Fibroblast of lung (primary cell): ENCODE measurements at regions not wholly inside any gene's neighbourhood (a gene's known extent, or its start where the extent isn't known, plus 50 kb on each side); places are given as distances from the start of the nearest gene placed in this dataset.

Experiments
- DNase-seq, 2 donors: peaks; one replicate each; pipeline versions ENCODE4 v3.0.0 to v3.0.0-alpha.2; 2010; ENCODE audit warnings: low read depth in 2 of 2
- H2AFZ ChIP-seq: 2 replicates; pipeline ENCODE4 v1.5.1; 2012; ENCODE audit warnings: low read length, control low read depth, inconsistent platforms
- H3K27ac ChIP-seq: 2 replicates; pipeline ENCODE4 v1.5.1; 2011; ENCODE audit warnings: low read length, control low read depth; ENCODE audit not compliant: insufficient read depth
- H3K27me3 ChIP-seq: 2 replicates; pipeline ENCODE4 v1.5.1; 2011; ENCODE audit warnings: mild to moderate bottlenecking, low read length; ENCODE audit not compliant: control insufficient read depth, insufficient read depth
- H3K36me3 ChIP-seq: 2 replicates; pipeline ENCODE4 v1.5.1; 2011; ENCODE audit warnings: low read length; ENCODE audit not compliant: control insufficient read depth, insufficient read depth
- H3K4me1 ChIP-seq: 2 replicates; pipeline ENCODE4 v1.5.1; 2011; ENCODE audit warnings: low read length; ENCODE audit not compliant: control insufficient read depth, insufficient read depth; ENCODE audit errors: extremely low read depth
- H3K4me2 ChIP-seq: 2 replicates; pipeline ENCODE4 v1.5.1; 2011; ENCODE audit warnings: low read length, control low read depth; ENCODE audit not compliant: insufficient read depth; ENCODE audit errors: extremely low read depth
- H3K4me3 ChIP-seq, 4 experiments: fragments of 200-600 bp in 1 of 4; sonication (generic) in 1 of 4; replicated peaks in 1 of 4; 2 replicates each; pipeline ENCODE4 v1.5.1; 2011 to 2016; ENCODE audit warnings: low read length in 4 of 4, low read depth in 3 of 4, mild to moderate bottlenecking in 3 of 4, control low read depth in 2 of 4, inconsistent platforms in 1 of 4, mixed read lengths in 1 of 4; ENCODE audit not compliant: insufficient read depth in 1 of 4; ENCODE audit errors: control extremely low read depth in 1 of 4
- H3K79me2 ChIP-seq: 2 replicates; pipeline ENCODE4 v1.5.1; 2012; ENCODE audit warnings: mild to moderate bottlenecking, low read length, inconsistent platforms; ENCODE audit not compliant: control insufficient read depth, insufficient read depth
- H3K9ac ChIP-seq: 2 replicates; pipeline ENCODE4 v1.5.1; 2011; ENCODE audit warnings: mild to moderate bottlenecking, low read length, control low read depth; ENCODE audit not compliant: insufficient read depth
- H3K9me3 ChIP-seq: 2 replicates; pipeline ENCODE4 v1.5.1; 2012; ENCODE audit warnings: low read depth, low read length; ENCODE audit not compliant: control insufficient read depth, insufficient read depth
- H4K20me1 ChIP-seq: 2 replicates; pipeline ENCODE4 v1.5.1; 2011; ENCODE audit warnings: low read length; ENCODE audit not compliant: control insufficient read depth, insufficient read depth; ENCODE audit errors: extremely low read depth
- EZH2 ChIP-seq: IDR thresholded peaks from 2 replicates; pipeline ENCODE4 v1.5.1; 2012; ENCODE audit warnings: low read length, control low read depth, mild to moderate bottlenecking; ENCODE audit errors: missing control alignments
- TF ChIP-seq, protein P1 (sequence below), 2 donors: IDR thresholded peaks in 1 of 2; conservative IDR thresholded peaks in 1 of 2; 1 replicate in 1 of 2; 2 replicates in 1 of 2; pipeline ENCODE4 v1.5.1; 2011 to 2012; ENCODE audit warnings: low read length in 2 of 2, control low read depth in 1 of 2, inconsistent platforms in 1 of 2, low read depth in 1 of 2, mild to moderate bottlenecking in 1 of 2

- H3K27me3 ChIP-seq, result no peaks in the 10 kb centered on the region
Observed at GRCh38 chrX:134711135-134711921, 53.1 kb upstream of the PLAC1 start.

More at GRCh38 chrX:134711135-134711921, 53.1 kb upstream of the PLAC1 start:
- H3K79me2 ChIP-seq, result no peaks in the 10 kb centered on the region
- no peak overlapping the region for H3K4me2 ChIP-seq
- H3K4me1 ChIP-seq, result no peaks in the 10 kb centered on the region
- no peak overlapping the region for H3K27ac ChIP-seq
- H4K20me1 ChIP-seq, result no peaks in the 10 kb centered on the region
- H3K36me3 ChIP-seq, result no peaks in the 10 kb centered on the region
- H2AFZ ChIP-seq, result no peak overlapping the region
- no peak for TF ChIP-seq EZH2
- TF ChIP-seq, protein P1, sequence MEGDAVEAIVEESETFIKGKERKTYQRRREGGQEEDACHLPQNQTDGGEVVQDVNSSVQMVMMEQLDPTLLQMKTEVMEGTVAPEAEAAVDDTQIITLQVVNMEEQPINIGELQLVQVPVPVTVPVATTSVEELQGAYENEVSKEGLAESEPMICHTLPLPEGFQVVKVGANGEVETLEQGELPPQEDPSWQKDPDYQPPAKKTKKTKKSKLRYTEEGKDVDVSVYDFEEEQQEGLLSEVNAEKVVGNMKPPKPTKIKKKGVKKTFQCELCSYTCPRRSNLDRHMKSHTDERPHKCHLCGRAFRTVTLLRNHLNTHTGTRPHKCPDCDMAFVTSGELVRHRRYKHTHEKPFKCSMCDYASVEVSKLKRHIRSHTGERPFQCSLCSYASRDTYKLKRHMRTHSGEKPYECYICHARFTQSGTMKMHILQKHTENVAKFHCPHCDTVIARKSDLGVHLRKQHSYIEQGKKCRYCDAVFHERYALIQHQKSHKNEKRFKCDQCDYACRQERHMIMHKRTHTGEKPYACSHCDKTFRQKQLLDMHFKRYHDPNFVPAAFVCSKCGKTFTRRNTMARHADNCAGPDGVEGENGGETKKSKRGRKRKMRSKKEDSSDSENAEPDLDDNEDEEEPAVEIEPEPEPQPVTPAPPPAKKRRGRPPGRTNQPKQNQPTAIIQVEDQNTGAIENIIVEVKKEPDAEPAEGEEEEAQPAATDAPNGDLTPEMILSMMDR (conservative IDR thresholded peaks at IDR 0.05 in 1 of 2, IDR thresholded peaks at IDR 0.05 in 1 of 2; ENCODE audit: low read depth in 1 of 2, low read length in 2 of 2), result no peak
- DNase-seq, result peak in 1 of 2 donors; percentile 20
- H3K9ac ChIP-seq, result no peak overlapping the region
- H3K4me3 ChIP-seq, result no peak overlapping the region
- H3K9me3 ChIP-seq, result no peaks in the 10 kb centered on the region
